ENCODE measurements at regions not wholly inside any gene's neighbourhood (a gene's known extent, or its start where the extent isn't known, plus 50 kb on each side); places are given as distances from the start of the nearest gene placed in this dataset.

- H3K36me3 Mint-ChIP-seq (ENCODE audit: insufficient read depth, unreplicated experiment): no peaks in the 10 kb centered on the region
- Histone ChIP-seq H3K36me3 (ENCODE audit: control insufficient read depth, insufficient read depth, low read length) (no peaks in the 10 kb centered on the region), H3K27me3 (replicated peaks; ENCODE audit: control insufficient read depth, insufficient read depth, low read length) (no peaks in the 10 kb centered on the region), H3K9me3 (no peaks in the 10 kb centered on the region), H3K4me3 (ENCODE audit: low read depth, low read length) (no peak overlapping the region), H3K4me1 (no peaks in the 10 kb centered on the region)
- H3K4me1 Mint-ChIP-seq (ENCODE audit: low read depth, unreplicated experiment): no peaks in the 10 kb centered on the region
- BruUV-seq (replicated peaks): no TSS peak
- ChIA-PET POLR2A (no interaction called here), CTCF (no interaction called here)
- H3K27me3 Mint-ChIP-seq (ENCODE audit: insufficient read depth, unreplicated experiment): peaks cover 8% of the 10 kb centered on the region
- intact Hi-C loops (cut with micrococcal nuclease; ENCODE audit: unreplicated experiment): no loop called here
- H3K27ac Mint-ChIP-seq (ENCODE audit: unreplicated experiment): no peak overlapping the region
- H3K4me3 Mint-ChIP-seq (ENCODE audit: unreplicated experiment): no peak overlapping the region
- DNase-seq: no peak
- TF ChIP-seq, protein P1, sequence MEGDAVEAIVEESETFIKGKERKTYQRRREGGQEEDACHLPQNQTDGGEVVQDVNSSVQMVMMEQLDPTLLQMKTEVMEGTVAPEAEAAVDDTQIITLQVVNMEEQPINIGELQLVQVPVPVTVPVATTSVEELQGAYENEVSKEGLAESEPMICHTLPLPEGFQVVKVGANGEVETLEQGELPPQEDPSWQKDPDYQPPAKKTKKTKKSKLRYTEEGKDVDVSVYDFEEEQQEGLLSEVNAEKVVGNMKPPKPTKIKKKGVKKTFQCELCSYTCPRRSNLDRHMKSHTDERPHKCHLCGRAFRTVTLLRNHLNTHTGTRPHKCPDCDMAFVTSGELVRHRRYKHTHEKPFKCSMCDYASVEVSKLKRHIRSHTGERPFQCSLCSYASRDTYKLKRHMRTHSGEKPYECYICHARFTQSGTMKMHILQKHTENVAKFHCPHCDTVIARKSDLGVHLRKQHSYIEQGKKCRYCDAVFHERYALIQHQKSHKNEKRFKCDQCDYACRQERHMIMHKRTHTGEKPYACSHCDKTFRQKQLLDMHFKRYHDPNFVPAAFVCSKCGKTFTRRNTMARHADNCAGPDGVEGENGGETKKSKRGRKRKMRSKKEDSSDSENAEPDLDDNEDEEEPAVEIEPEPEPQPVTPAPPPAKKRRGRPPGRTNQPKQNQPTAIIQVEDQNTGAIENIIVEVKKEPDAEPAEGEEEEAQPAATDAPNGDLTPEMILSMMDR (IDR thresholded peaks at IDR 0.05; ENCODE audit: insufficient read depth in 1 of 2, low read depth in 1 of 2, low read length in 1 of 2, severe bottlenecking in 1 of 2, unreplicated experiment in 1 of 2): no peak
- H3K9me3 Mint-ChIP-seq (ENCODE audit: unreplicated experiment): no peaks in the 10 kb centered on the region
Measured at GRCh38 chr1:73717976-73718375, 480.0 kb downstream of the LRRIQ3 start.

- ChIA-PET POLR2A (no interaction called here), CTCF (no interaction called here)
- no peak for DNase-seq
- Histone ChIP-seq H3K4me3 (ENCODE audit: low read depth, low read length) (no peak overlapping the region), H3K27me3 (replicated peaks; ENCODE audit: control insufficient read depth, insufficient read depth, low read length) (no peaks in the 10 kb centered on the region), H3K36me3 (ENCODE audit: control insufficient read depth, insufficient read depth, low read length) (no peaks in the 10 kb centered on the region), H3K9me3 (no peaks in the 10 kb centered on the region), H3K4me1 (no peaks in the 10 kb centered on the region)
- BruUV-seq (replicated peaks): no TSS peak
- H3K4me1 Mint-ChIP-seq (ENCODE audit: low read depth, unreplicated experiment): no peaks in the 10 kb centered on the region
- intact Hi-C loops (cut with micrococcal nuclease; ENCODE audit: unreplicated experiment): no loop called here
- H3K27ac Mint-ChIP-seq (ENCODE audit: unreplicated experiment): no peak overlapping the region
- H3K27me3 Mint-ChIP-seq (ENCODE audit: insufficient read depth, unreplicated experiment): peaks cover under 1% of the 10 kb centered on the region
- TF ChIP-seq, protein P1 (IDR thresholded peaks at IDR 0.05; ENCODE audit: insufficient read depth in 1 of 2, low read depth in 1 of 2, low read length in 1 of 2, severe bottlenecking in 1 of 2, unreplicated experiment in 1 of 2): no peak
- H3K36me3 Mint-ChIP-seq (ENCODE audit: insufficient read depth, unreplicated experiment): no peaks in the 10 kb centered on the region
- H3K9me3 Mint-ChIP-seq (ENCODE audit: unreplicated experiment): no peaks in the 10 kb centered on the region
- H3K4me3 Mint-ChIP-seq (ENCODE audit: unreplicated experiment): no peak overlapping the region
Measured at GRCh38 chr1:73711089-73711488, 486.9 kb downstream of the LRRIQ3 start.

DNA sequence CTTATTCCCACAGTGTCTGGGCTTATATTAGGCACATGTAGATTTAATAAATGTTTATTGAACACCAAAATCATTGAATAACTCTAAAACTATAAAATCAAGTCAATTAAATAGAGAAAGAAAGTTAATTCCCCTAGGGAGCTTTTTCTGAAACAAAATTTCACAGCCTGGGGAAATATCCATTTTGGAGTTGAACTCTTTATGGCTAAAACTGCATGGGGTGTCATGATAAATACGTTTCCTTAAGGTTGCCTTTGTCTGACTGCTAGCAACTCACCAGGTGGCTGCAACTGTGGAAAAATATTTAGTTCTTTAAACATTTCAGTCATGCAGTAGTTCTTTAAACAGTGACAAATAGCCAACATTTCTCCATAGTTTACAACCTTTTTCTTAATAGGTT, 496.1 kb downstream of the LRRIQ3 start:
- Histone ChIP-seq H3K36me3 (ENCODE audit: control insufficient read depth, insufficient read depth, low read length) (no peaks in the 10 kb centered on the region), H3K9me3 (no peaks in the 10 kb centered on the region), H3K4me3 (ENCODE audit: low read depth, low read length) (no peak overlapping the region), H3K4me1 (no peaks in the 10 kb centered on the region), H3K27me3 (replicated peaks; ENCODE audit: control insufficient read depth, insufficient read depth, low read length) (no peaks in the 10 kb centered on the region)
- TF ChIP-seq, protein P1 (IDR thresholded peaks at IDR 0.05; ENCODE audit: insufficient read depth in 1 of 2, low read depth in 1 of 2, low read length in 1 of 2, severe bottlenecking in 1 of 2, unreplicated experiment in 1 of 2): no peak
- no peaks in the 10 kb centered on the region for H3K4me1 Mint-ChIP-seq (ENCODE audit: low read depth, unreplicated experiment)
- no peak overlapping the region for H3K4me3 Mint-ChIP-seq (ENCODE audit: unreplicated experiment)
- H3K36me3 Mint-ChIP-seq (ENCODE audit: insufficient read depth, unreplicated experiment): no peaks in the 10 kb centered on the region
- no peaks in the 10 kb centered on the region for H3K9me3 Mint-ChIP-seq (ENCODE audit: unreplicated experiment)
- DNase-seq: no peak
- no TSS peak for BruUV-seq (replicated peaks)
- POLR2A ChIA-PET: no interaction called here
- no peak overlapping the region for H3K27ac Mint-ChIP-seq (ENCODE audit: unreplicated experiment)
- CTCF ChIA-PET: no interaction called here
- intact Hi-C loops (cut with micrococcal nuclease; ENCODE audit: unreplicated experiment): no loop called here
- H3K27me3 Mint-ChIP-seq (ENCODE audit: insufficient read depth, unreplicated experiment): no peaks in the 10 kb centered on the region
